ENCODE measurements at regions not wholly inside any gene's neighbourhood (a gene's known extent, or its start where the extent isn't known, plus 50 kb on each side); places are given as distances from the start of the nearest gene placed in this dataset.

DNA sequence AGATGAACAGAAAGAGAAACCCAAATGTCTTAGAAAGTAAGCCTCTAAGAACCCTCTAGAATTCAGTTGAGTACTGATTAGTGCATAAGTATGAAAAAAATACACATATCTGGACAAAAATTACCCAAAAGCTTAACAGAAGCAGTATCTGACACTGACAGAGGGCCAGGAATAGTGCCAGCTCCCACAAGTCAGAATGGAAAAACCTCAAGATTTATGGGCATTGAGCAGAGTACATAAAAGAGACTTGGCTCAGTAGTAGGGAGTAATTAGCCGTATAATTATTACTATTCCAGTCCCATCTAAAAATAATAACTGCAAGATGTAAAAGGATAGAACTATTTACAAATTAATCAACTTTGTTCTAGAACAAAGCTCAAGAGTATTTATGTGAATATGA is 834.5 kb downstream of the FAM181B start:
- DNase-seq (ENCODE audit: low read depth in 2 of 2, low spot score in 1 of 2), result no peak

DNA sequence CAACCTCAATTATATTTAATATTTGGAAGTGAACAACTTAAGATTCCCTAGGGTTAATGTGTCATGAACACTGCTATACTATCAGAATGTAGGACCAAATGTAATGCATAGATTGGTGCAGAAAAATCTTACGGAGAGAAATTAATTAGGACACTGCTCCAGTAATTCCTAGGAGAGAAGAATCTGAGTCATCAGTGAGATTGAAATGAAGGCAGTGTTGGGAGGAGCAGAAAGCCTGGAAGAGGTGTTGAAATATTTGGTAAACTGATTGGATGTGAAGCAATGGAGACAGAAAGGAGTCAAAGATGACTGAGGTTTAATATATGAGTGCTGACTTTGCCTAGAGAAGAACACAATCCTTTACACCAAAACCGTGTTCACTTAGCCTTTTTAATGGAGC is 836.0 kb downstream of the FAM181B start:
- no peak for DNase-seq (ENCODE audit: low read depth in 2 of 2, low spot score in 1 of 2)

DNA sequence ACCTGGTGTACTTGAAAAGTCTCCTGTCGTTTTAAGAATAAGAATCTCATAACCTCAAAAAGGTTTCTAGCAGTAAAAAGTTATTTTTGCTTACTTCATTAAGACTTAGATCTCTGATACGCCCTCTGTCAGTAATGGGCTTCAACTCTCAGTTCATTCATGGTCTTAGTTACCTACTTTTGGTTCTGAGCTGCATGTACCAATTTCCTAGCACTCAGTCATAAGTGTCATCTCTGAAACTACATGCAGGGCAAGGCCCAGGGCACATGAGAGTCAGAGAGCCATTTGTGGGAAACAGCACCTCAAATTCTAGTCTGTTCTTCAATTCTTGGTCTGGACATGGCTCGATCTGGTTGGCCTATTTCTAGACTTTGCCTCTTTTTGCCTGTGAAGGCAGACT is 838.4 kb downstream of the FAM181B start:
- no peak for DNase-seq (ENCODE audit: low read depth in 2 of 2, low spot score in 1 of 2)

DNA sequence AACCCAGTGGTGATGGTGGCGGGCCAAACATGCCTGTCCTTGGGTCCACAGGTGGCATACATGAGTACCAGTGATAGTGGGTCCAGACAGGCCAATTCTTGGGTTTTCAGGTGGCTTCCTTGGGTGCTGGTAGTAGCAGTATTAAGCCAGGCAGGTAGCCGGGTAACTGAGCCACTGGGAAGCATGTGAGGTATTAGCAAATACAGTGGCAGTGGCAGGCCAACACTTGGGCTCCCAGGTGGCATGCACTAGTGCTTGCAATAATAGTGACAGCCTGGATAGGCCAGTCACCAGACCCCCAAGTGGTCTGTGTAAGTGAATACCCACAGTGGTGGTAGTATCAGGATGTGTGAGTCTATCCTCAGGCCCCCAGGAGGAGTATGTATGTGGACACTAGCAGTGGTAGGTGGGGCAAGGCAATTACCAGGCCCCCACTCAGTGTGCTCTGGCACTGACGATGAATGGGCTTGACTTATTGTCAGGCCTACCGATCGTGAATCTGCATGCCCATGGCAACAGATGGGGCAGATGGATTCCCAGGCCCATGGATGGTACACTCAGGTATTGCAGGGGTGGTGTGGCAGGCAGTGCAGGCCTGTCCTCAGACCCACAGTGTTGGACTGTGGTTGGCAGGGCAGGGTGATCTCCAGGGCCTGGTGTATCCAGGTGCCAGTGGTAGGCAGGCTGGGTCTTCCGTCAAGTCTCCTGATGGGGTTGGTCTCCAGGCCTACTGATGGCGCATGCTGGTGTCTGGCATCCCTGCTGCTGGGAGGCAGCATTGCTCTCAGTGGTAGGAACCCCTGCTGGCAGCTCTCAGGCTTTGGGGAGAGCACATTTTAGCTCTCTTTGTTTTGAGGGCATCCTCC is 840.7 kb downstream of the FAM181B start:
- DNase-seq (ENCODE audit: low read depth in 2 of 2, low spot score in 1 of 2), result no peak

DNA sequence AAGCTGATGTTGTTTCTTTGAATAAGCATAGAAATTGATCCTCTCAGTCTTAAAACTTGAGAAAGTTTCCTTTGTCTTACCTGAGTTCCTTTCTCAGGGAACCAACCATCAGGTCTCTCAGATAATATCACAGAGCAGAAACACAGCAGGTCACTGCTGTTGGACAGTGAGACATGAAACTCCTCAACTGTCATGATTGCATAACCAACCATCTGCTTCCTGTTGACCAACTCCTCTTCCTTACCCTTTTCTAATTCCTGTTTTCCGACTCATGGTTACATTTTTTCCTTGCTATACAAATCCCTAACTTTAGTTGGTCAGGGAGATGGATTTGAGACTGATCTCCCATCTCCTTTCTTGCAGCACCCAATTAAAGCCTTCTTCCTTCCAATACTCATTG is 845.3 kb downstream of the FAM181B start:
- DNase-seq (ENCODE audit: low read depth in 2 of 2, low spot score in 1 of 2), result no peak

GRCh38 chr11:81887671-81888070 is 846.0 kb downstream of the FAM181B start:
- DNase-seq (ENCODE audit: low read depth in 2 of 2, low spot score in 1 of 2), result no peak

GRCh38 chr11:81886406-81887075 is 847.1 kb downstream of the FAM181B start:
- DNase-seq (ENCODE audit: low read depth in 2 of 2, low spot score in 1 of 2), result no peak

- DNase-seq (ENCODE audit: low read depth in 2 of 2, low spot score in 1 of 2), result no peak
These were observed 859.0 kb downstream of the FAM181B start for GRCh38 chr11:81874635-81875034.

GRCh38 chr11:81870815-81871214 is 862.8 kb downstream of the FAM181B start:
- no peak for DNase-seq (ENCODE audit: low read depth in 2 of 2, low spot score in 1 of 2)

GRCh38 chr11:81870066-81870412 is 863.6 kb downstream of the FAM181B start:
- no peak for DNase-seq (ENCODE audit: low read depth in 2 of 2, low spot score in 1 of 2)

GRCh38 chr11:81869351-81870065 is 864.2 kb downstream of the FAM181B start:
- peak; percentile 47 to 52 for DNase-seq (ENCODE audit: low read depth in 2 of 2, low spot score in 1 of 2)

DNA sequence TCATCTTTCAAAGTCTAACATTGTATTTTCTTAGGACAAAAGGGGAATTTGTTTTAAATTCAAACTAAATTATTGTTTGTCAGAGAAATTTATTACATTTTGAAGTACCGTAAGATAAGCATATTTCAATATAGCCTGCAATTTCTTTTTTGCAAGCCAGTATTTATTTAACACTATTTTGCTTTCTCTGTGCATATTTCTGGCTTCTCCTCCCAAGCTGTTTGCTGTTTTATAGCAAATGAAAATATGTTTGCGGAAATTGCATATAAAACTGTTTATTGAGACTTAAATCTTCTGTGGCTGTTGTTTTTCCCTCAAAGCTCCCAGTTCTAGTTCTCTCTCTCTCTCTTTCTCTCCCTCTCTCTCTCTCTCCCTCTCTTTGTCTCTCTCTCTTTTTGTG is 866.8 kb downstream of the FAM181B start:
- no peak for DNase-seq (ENCODE audit: low read depth in 2 of 2, low spot score in 1 of 2)

DNA sequence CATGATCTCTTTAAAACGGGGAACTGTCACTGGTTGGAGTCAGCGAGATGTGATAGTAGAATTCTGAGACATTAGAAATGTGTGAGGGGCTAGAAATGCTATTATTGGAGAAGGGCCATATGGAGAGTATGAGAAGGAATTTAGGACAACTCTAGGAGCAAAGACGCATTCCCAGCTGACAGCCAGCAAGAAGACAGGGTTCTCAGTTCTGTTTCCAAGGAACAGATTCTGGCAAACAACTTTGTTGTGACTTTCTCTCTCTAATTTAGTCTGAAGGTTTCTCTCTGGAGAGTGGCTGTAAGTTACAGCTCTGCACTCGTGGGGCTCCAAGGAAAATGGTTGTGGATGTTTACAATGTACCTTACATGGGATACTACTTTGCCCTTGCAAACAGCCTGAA is 876.3 kb downstream of the FAM181B start:
- no peak for DNase-seq (ENCODE audit: low read depth in 2 of 2, low spot score in 1 of 2)

GRCh38 chr11:81853791-81854190 is 879.9 kb downstream of the FAM181B start:
- no peak for DNase-seq (ENCODE audit: low read depth in 2 of 2, low spot score in 1 of 2)

GRCh38 chr11:81852896-81853295 is 880.8 kb downstream of the FAM181B start:
- DNase-seq (ENCODE audit: low read depth in 2 of 2, low spot score in 1 of 2), result no peak

DNA sequence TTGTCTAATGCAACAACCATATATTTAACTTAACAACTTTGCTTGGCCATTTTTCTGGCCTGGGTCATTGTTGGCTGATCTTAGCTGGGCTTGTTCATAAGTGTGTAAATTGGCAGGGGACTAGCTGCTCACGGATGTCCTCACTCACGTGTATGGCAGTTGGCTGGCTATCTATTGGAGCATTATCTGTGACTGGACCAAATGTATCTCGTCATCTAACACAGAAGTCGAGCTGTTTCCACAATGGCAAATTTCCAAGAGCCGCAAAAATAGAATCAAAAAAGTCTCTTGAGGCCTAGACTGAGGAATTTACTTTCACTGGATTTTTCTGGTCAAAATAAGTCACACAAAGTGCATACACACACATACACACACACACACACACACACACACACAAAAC is 893.3 kb downstream of the FAM181B start:
- DNase-seq (ENCODE audit: low read depth in 2 of 2, low spot score in 1 of 2), result no peak

DNA sequence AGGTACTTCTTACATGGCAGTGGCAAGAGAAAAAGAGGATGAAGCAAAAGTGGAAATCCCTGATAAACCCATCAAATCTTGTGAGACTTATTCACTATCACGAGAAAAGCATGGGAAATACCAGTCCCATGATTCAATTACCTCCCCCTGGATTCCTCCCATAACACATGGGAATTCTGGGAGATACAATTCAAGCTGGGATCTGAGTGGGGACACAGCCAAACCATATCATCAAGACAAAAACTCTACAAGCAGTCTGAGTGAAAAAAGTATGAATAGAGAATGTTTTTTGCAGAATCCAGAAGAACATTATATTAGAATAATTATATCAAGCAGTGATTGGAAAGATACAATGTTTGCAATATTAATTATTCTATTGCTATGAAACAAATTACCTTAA is 893.7 kb downstream of the FAM181B start:
- DNase-seq (ENCODE audit: low read depth in 2 of 2, low spot score in 1 of 2), result no peak

DNA sequence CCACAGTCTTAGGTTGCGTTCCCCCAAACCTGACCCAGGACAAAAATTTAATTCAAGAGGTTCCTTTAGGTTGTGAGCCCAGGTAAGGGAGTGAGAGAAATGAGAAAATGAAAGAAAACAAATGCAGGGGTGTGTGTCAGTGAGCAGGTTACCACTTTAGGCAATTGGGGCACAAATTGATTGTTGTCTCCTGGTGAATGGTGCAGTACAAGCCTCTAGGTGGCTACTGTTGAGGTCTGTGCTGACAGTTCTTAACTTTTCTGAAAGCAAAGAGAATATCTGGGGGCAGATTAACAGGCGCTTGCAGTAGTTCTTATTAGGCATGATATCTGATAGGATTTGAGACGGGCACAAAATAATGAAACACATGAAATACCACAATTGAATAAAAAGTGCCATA is 894.6 kb downstream of the FAM181B start:
- DNase-seq (ENCODE audit: low read depth in 2 of 2, low spot score in 1 of 2), result no peak

GRCh38 chr11:81829976-81830375 is 903.7 kb downstream of the FAM181B start:
- DNase-seq (ENCODE audit: low read depth in 2 of 2, low spot score in 1 of 2), result no peak

GRCh38 chr11:81825346-81825745 is 908.3 kb downstream of the FAM181B start:
- DNase-seq (ENCODE audit: low read depth in 2 of 2, low spot score in 1 of 2), result no peak

DNA sequence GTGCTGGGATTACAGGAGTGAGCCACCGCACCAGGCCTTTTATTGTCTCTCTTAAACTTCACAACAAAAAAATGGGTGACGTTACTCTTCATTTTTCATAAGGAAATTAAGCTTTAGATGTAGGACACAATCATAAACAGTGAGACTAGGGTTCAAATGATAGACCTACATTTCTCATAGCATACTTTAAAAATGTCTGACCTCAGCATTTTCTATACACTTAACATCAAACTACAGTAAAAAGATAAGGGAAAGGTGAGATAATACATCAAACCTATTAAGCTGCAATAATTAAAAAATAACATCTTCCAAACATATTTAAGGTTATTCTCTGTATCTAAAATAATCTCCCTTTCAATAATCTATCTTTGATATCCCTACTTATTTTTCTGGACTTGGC is 914.2 kb downstream of the FAM181B start:
- no peak for DNase-seq (ENCODE audit: low read depth in 2 of 2, low spot score in 1 of 2)

DNA sequence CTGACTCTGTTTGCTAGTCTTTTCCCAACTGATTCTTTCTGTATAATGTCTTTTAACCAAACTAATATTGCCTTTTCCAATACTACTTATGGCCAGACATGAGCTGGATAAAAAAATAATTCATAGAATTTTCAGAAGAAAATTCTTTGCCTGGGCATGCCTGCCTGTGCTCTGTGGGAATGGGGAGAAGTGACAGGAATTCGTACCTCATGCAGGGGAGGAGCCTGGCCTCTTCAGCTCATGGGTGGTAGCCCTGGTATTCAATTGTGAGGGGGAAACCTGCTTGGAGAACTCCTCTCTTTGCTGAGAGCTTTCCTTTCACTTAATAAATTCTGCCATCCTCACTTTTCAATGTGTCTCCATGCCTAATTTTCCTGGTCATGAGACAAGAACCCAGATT is 928.8 kb downstream of the FAM181B start:
- no peak for DNase-seq (ENCODE audit: low read depth in 2 of 2, low spot score in 1 of 2)

All from stimulated activated CD8-positive, alpha-beta memory T cell treated with anti-CD3 and anti-CD28 coated beads, Interleukin-4, amount 100 ng/mL, for 1 hour (primary cell).